ENCODE measurements at regions not wholly inside any gene's neighbourhood (a gene's known extent, or its start where the extent isn't known, plus 50 kb on each side); places are given as distances from the start of the nearest gene placed in this dataset.

DNA sequence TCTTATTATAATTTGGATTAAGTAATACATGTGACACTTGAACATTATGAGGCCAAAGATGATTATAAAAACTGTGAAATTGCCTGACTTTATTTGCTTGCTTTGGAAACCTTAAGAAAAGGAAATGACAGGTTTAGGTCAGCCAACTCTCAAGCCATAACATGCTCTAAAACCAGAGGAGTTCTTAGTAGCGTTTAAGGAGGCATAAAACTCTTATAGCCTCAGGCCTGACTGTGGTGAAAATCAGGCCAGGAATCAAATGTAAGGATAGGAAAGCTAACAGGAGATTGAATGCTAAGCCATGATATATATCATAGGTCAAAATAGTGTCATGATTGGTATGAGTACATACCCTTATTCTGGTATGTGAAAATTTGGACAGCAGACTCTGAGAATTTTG, 1142.4 kb upstream of the MIR17HG start:
- POLR2A ChIA-PET = no interaction called here
- no peak overlapping the region for H3K4me3 ChIP-seq (ENCODE audit: low read depth, low read length)
- H3K9me3 ChIP-seq (ENCODE audit: control insufficient read depth, insufficient read depth, low read depth, low read length) = no peaks in the 10 kb centered on the region
- CTCF ChIA-PET = no interaction called here
- no peak overlapping the region for H3K27ac ChIP-seq (ENCODE audit: extremely low read depth, low read depth, low read length)
- H3K36me3 ChIP-seq (ENCODE audit: control insufficient read depth in 2 of 2, insufficient read depth in 1 of 2, low read length in 2 of 2) = no peaks in the 10 kb centered on the region
- no peaks in the 10 kb centered on the region for H3K4me1 ChIP-seq (ENCODE audit: control insufficient read depth, insufficient read depth, low read length)
- TF ChIP-seq ZEB2 (tag by site-specific recombination; IDR thresholded peaks at IDR 0.05) (no peak), ZNF350 (tag by site-specific recombination; IDR thresholded peaks at IDR 0.05) (no peak), KLF10 (tag by site-specific recombination; IDR thresholded peaks at IDR 0.05) (no peak), ZNF701 (tag by site-specific recombination; IDR thresholded peaks at IDR 0.05) (no peak), ZBTB1 (tag by site-specific recombination; IDR thresholded peaks at IDR 0.05) (no peak), ZFHX2 (tag by site-specific recombination; conservative IDR thresholded peaks at IDR 0.05) (no peak), ZNF623 (tag by site-specific recombination; IDR thresholded peaks at IDR 0.05) (no peak)
- TF ChIP-seq, protein P1, sequence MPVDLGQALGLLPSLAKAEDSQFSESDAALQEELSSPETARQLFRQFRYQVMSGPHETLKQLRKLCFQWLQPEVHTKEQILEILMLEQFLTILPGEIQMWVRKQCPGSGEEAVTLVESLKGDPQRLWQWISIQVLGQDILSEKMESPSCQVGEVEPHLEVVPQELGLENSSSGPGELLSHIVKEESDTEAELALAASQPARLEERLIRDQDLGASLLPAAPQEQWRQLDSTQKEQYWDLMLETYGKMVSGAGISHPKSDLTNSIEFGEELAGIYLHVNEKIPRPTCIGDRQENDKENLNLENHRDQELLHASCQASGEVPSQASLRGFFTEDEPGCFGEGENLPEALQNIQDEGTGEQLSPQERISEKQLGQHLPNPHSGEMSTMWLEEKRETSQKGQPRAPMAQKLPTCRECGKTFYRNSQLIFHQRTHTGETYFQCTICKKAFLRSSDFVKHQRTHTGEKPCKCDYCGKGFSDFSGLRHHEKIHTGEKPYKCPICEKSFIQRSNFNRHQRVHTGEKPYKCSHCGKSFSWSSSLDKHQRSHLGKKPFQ (tag by site-specific recombination; IDR thresholded peaks at IDR 0.05) = no peak
- TF ChIP-seq, protein P2, sequence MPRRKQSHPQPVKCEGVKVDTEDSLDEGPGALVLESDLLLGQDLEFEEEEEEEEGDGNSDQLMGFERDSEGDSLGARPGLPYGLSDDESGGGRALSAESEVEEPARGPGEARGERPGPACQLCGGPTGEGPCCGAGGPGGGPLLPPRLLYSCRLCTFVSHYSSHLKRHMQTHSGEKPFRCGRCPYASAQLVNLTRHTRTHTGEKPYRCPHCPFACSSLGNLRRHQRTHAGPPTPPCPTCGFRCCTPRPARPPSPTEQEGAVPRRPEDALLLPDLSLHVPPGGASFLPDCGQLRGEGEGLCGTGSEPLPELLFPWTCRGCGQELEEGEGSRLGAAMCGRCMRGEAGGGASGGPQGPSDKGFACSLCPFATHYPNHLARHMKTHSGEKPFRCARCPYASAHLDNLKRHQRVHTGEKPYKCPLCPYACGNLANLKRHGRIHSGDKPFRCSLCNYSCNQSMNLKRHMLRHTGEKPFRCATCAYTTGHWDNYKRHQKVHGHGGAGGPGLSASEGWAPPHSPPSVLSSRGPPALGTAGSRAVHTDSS (tag by site-specific recombination; IDR thresholded peaks at IDR 0.05) = no peak

DNA sequence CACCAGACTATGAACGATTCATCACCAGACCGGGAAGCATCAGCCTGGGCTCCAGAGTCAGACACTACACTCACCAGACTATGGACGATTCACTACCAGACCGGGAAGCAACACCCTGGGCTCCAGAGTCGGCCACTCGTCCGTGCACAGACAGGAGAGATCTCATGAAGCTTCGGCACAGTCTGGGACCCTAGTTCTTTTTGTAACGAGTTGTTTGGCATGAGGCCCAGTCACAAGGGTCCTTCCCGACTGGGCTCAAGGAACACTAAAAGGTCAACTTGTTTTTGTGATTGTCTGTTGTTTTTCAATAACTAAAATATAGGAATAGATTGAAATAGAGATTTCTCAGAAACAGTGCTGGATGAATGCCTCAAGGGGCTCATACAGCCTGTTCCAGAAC, 1141.6 kb upstream of the MIR17HG start:
- CTCF ChIA-PET = no interaction called here
- no peaks in the 10 kb centered on the region for H3K9me3 ChIP-seq (ENCODE audit: control insufficient read depth, insufficient read depth, low read depth, low read length)
- no peak overlapping the region for H3K27ac ChIP-seq (ENCODE audit: extremely low read depth, low read depth, low read length)
- TF ChIP-seq, protein P3, sequence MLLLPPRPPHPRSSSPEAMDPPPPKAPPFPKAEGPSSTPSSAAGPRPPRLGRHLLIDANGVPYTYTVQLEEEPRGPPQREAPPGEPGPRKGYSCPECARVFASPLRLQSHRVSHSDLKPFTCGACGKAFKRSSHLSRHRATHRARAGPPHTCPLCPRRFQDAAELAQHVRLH (tag by site-specific recombination; IDR thresholded peaks at IDR 0.05) = no peak
- no peak for TF ChIP-seq ZNF529 (tag by site-specific recombination; IDR thresholded peaks at IDR 0.05; ENCODE audit: insufficient replicate concordance)
- TF ChIP-seq SALL2 (tag by site-specific recombination; IDR thresholded peaks at IDR 0.05; ENCODE audit: borderline replicate concordance) = no peak
- TF ChIP-seq ZSCAN23 (tag by site-specific recombination; IDR thresholded peaks at IDR 0.05) = no peak
- TF ChIP-seq, protein P4, sequence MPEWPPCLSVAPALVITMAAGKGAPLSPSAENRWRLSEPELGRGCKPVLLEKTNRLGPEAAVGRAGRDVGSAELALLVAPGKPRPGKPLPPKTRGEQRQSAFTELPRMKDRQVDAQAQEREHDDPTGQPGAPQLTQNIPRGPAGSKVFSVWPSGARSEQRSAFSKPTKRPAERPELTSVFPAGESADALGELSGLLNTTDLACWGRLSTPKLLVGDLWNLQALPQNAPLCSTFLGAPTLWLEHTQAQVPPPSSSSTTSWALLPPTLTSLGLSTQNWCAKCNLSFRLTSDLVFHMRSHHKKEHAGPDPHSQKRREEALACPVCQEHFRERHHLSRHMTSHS (tag by site-specific recombination; IDR thresholded peaks at IDR 0.05) = no peak
- no peak for TF ChIP-seq ZBTB21 (tag by site-specific recombination; IDR thresholded peaks at IDR 0.05)
- no peak for TF ChIP-seq ZNF335 (tag by site-specific recombination; conservative IDR thresholded peaks at IDR 0.05)
- POLR2A ChIA-PET = no interaction called here
- H3K4me3 ChIP-seq (ENCODE audit: low read depth, low read length) = no peak overlapping the region
- no peaks in the 10 kb centered on the region for H3K4me1 ChIP-seq (ENCODE audit: control insufficient read depth, insufficient read depth, low read length)
- H3K36me3 ChIP-seq (ENCODE audit: control insufficient read depth in 2 of 2, insufficient read depth in 1 of 2, low read length in 2 of 2) = no peaks in the 10 kb centered on the region

DNA sequence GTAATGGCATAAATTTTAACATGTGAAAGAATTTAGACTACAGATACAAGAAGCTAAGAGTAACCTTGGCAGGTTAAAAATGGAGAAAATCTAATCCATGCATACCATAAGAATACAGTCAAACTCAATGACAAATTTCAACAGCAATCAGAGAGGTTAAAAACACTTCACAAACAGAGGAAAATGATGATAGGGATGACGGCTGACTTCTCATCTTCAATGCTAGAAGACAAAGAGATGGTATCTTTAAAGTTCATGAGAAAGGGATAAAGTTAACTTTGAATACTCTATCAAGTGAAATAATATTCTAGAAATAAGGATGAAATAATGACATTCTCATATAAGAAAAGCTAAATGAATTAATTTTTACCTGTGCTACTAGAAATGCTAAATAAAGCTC, 1130.2 kb upstream of the MIR17HG start:
- no peaks in the 10 kb centered on the region for H3K9me3 ChIP-seq (ENCODE audit: control insufficient read depth, insufficient read depth, low read depth, low read length)
- no peak overlapping the region for H3K27ac ChIP-seq (ENCODE audit: extremely low read depth, low read depth, low read length)
- ChIA-PET CTCF (no interaction called here), POLR2A (no interaction called here)
- no peaks in the 10 kb centered on the region for H3K4me1 ChIP-seq (ENCODE audit: control insufficient read depth, insufficient read depth, low read length)
- H3K4me3 ChIP-seq (ENCODE audit: low read depth, low read length) = no peak overlapping the region
- H3K36me3 ChIP-seq (ENCODE audit: control insufficient read depth in 2 of 2, insufficient read depth in 1 of 2, low read length in 2 of 2) = no peaks in the 10 kb centered on the region
- TF ChIP-seq, protein P5, sequence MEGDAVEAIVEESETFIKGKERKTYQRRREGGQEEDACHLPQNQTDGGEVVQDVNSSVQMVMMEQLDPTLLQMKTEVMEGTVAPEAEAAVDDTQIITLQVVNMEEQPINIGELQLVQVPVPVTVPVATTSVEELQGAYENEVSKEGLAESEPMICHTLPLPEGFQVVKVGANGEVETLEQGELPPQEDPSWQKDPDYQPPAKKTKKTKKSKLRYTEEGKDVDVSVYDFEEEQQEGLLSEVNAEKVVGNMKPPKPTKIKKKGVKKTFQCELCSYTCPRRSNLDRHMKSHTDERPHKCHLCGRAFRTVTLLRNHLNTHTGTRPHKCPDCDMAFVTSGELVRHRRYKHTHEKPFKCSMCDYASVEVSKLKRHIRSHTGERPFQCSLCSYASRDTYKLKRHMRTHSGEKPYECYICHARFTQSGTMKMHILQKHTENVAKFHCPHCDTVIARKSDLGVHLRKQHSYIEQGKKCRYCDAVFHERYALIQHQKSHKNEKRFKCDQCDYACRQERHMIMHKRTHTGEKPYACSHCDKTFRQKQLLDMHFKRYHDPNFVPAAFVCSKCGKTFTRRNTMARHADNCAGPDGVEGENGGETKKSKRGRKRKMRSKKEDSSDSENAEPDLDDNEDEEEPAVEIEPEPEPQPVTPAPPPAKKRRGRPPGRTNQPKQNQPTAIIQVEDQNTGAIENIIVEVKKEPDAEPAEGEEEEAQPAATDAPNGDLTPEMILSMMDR (tag by site-specific recombination; IDR thresholded peaks at IDR 0.05) = no peak
- TF ChIP-seq, protein P6, sequence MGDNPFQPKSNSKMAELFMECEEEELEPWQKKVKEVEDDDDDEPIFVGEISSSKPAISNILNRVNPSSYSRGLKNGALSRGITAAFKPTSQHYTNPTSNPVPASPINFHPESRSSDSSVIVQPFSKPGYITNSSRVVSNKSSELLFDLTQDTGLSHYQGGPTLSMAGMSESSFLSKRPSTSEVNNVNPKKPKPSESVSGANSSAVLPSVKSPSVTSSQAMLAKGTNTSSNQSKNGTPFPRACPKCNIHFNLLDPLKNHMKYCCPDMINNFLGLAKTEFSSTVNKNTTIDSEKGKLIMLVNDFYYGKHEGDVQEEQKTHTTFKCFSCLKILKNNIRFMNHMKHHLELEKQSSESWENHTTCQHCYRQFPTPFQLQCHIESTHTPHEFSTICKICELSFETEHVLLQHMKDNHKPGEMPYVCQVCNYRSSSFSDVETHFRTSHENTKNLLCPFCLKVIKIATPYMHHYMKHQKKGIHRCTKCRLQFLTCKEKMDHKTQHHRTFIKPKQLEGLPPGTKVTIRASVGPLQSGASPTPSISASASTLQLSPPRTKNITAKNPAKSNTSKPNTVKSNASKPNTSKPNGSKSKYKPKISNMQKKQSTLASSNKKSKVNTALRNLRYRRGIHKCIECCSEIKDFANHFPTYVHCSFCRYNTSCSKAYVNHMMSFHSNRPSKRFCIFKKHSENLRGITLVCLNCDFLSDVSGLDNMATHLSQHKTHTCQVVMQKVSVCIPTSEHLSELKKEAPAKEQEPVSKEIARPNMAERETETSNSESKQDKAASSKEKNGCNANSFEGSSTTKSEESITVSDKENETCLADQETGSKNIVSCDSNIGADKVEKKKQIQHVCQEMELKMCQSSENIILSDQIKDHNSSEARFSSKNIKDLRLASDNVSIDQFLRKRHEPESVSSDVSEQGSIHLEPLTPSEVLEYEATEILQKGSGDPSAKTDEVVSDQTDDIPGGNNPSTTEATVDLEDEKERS (tag by site-specific recombination; IDR thresholded peaks at IDR 0.05) = no peak
- TF ChIP-seq SP2 (tag by site-specific recombination; IDR thresholded peaks at IDR 0.05) (no peak), ZNF792 (tag by site-specific recombination; IDR thresholded peaks at IDR 0.05) (no peak), ZNF138 (tag by site-specific recombination; IDR thresholded peaks at IDR 0.05; ENCODE audit: borderline replicate concordance) (no peak), ZNF585B (tag by site-specific recombination; IDR thresholded peaks at IDR 0.05) (no peak)
- TF ChIP-seq, protein P7, sequence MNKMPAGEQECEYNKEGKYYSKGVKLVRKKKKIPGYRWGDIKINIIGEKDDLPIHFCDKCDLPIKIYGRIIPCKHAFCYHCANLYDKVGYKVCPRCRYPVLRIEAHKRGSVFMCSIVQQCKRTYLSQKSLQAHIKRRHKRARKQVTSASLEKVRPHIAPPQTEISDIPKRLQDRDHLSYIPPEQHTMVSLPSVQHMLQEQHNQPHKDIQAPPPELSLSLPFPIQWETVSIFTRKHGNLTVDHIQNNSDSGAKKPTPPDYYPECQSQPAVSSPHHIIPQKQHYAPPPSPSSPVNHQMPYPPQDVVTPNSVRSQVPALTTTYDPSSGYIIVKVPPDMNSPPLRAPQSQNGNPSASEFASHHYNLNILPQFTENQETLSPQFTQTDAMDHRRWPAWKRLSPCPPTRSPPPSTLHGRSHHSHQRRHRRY (tag by site-specific recombination; IDR thresholded peaks at IDR 0.05) = no peak

All from HEK293 (cell line).